ENCODE measurements at regions not wholly inside any gene's neighbourhood (a gene's known extent, or its start where the extent isn't known, plus 50 kb on each side); places are given as distances from the start of the nearest gene placed in this dataset.

- DNase-seq (ENCODE audit: low spot score), result no peak
Observed at GRCh38 chr12:81962126-81962856, 203.1 kb upstream of the PPFIA2 start.

GRCh38 chr12:81958406-81958805 lies 199.3 kb upstream of the PPFIA2 start:
- no peak for DNase-seq (ENCODE audit: low spot score)
- ATAC-seq, result no peak

More at GRCh38 chr12:81962126-81962856, 203.1 kb upstream of the PPFIA2 start:
- no peak for ATAC-seq

- no peak for ATAC-seq
Observed at GRCh38 chr12:81957631-81958030, 198.5 kb upstream of the PPFIA2 start.

GRCh38 chr12:81956468-81956860 lies 197.3 kb upstream of the PPFIA2 start:
- DNase-seq (ENCODE audit: low spot score), result no peak
- ATAC-seq, result no peak

More at GRCh38 chr12:81957631-81958030, 198.5 kb upstream of the PPFIA2 start:
- DNase-seq (ENCODE audit: low spot score), result no peak

GRCh38 chr12:81953541-81953940 lies 194.4 kb upstream of the PPFIA2 start:
- no peak for ATAC-seq
- DNase-seq (ENCODE audit: low spot score), result no peak

- ATAC-seq (no peak), DNase-seq (ENCODE audit: low spot score) (no peak)
Observed at GRCh38 chr12:81950871-81951270, 191.7 kb upstream of the PPFIA2 start.

- DNase-seq (ENCODE audit: low spot score) (no peak), ATAC-seq (no peak)
Observed at GRCh38 chr12:81949841-81950308, 190.7 kb upstream of the PPFIA2 start.

GRCh38 chr12:81949416-81949815 lies 190.3 kb upstream of the PPFIA2 start:
- ATAC-seq, result no peak
- no peak for DNase-seq (ENCODE audit: low spot score)

- DNase-seq (ENCODE audit: low spot score) (no peak), ATAC-seq (no peak)
Observed at GRCh38 chr12:81944886-81945285, 185.7 kb upstream of the PPFIA2 start.

- ATAC-seq (no peak), DNase-seq (ENCODE audit: low spot score) (no peak)
Observed at GRCh38 chr12:81942594-81942993, 183.4 kb upstream of the PPFIA2 start.

- no peak for DNase-seq (ENCODE audit: low spot score)
- no peak for ATAC-seq
Observed at GRCh38 chr12:81930037-81930436, 170.9 kb upstream of the PPFIA2 start.

GRCh38 chr12:81896771-81897170 lies 137.6 kb upstream of the PPFIA2 start:
- DNase-seq (ENCODE audit: low spot score), result no peak
- no peak for ATAC-seq

- DNase-seq (ENCODE audit: low spot score) (no peak), ATAC-seq (no peak)
Observed at GRCh38 chr12:81888961-81889360, 129.8 kb upstream of the PPFIA2 start.

GRCh38 chr12:81888106-81888740 lies 129.1 kb upstream of the PPFIA2 start:
- no peak for ATAC-seq
- no peak for DNase-seq (ENCODE audit: low spot score)

GRCh38 chr12:81874586-81874985 lies 115.4 kb upstream of the PPFIA2 start:
- ATAC-seq (no peak), DNase-seq (ENCODE audit: low spot score) (no peak)

GRCh38 chr12:81874166-81874565 lies 115.0 kb upstream of the PPFIA2 start:
- ATAC-seq (no peak), DNase-seq (ENCODE audit: low spot score) (no peak)

- ATAC-seq (no peak), DNase-seq (ENCODE audit: low spot score) (no peak)
Observed at GRCh38 chr12:81872400-81872799, 113.2 kb upstream of the PPFIA2 start.

GRCh38 chr12:81866081-81866480 lies 106.9 kb upstream of the PPFIA2 start:
- DNase-seq (ENCODE audit: low spot score) (no peak), ATAC-seq (no peak)

GRCh38 chr12:81863406-81863805 lies 104.3 kb upstream of the PPFIA2 start:
- ATAC-seq, result no peak
- no peak for DNase-seq (ENCODE audit: low spot score)

GRCh38 chr12:81859521-81859920 lies 100.4 kb upstream of the PPFIA2 start:
- ATAC-seq (no peak), DNase-seq (ENCODE audit: low spot score) (no peak)

- no peak for DNase-seq (ENCODE audit: low spot score)
- no peak for ATAC-seq
Observed at GRCh38 chr12:81843599-81843998, 84.4 kb upstream of the PPFIA2 start.

- DNase-seq (ENCODE audit: low spot score) (no peak), ATAC-seq (no peak)
Observed at GRCh38 chr12:81835783-81836182, 76.6 kb upstream of the PPFIA2 start.

Data from left lobe of liver (tissue), 2 donors.